Inflammatory macrophage treated with lipopolysaccharide for 4 hours (primary cell): ENCODE measurements at regions not wholly inside any gene's neighbourhood (a gene's known extent, or its start where the extent isn't known, plus 50 kb on each side); places are given as distances from the start of the nearest gene placed in this dataset.

Source experiments
- DNase-seq: peaks from one replicate; pipeline ENCODE4 v3.0.0-alpha.2; 2020

DNA sequence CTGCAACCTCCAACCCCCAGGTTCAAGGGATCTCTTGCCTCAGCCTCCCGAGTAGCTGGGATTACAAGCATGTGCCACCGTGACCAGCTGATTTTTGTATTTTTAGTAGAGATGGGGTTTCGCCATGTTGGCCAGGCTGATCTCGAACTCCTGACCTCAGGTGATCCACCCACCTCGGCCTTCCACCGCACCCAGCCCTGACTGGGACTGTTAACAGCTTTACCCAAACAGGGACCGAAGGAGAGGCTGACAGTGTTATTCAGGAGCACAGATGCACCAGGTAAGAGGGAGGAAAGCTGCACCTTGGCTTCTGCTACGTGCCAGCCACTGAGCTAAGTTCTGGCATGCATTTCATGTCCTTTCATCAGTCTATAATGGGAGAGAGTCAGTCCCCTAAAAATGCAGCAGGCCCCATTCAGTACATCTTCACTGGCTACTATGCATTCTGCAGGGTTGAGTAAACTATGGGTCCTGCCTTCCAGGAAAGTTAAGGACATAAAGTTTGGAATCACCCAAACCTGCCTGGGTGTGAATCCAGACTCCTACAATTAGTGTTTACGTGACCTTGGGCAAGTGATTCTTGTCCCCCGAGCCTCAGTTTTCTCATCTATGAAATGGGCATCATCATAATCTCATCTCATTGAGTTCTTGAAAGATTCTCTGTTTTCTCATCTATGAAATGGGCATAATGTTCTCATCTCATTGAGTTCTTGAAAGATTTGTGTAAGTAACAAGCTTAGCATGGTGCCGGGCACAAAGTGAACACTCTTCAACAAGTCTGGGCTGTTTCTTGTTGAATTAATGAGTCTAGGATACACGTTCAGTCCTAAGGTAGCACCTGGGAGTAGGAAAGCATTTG is 82.2 kb downstream of the CPN2 start:
- no peak for DNase-seq

DNA sequence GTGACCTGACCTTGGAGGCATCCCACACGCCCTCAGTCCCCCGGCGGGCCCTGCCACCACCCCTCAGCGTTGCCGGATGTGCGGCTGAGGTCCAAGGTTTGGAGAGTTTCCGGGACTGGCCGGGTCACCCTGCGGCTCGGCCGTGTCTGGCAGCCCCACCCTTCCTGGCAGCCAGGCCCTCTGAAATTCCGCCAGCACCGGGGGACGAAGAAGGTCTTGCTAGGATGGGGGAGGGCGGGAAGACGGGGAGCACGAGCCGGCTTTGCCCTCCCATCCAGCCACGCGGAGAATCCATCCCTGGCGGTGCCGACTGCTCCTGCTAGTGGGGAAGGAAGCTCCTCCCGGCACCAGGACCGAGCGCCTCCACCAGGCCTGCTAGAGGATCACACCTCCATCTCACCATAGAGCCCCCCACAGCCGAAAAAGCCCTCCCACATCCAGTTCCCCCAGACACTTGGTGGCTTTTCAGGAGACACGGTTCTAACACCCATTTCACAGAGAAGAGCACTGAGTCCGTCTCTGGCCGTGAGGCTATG is 81.5 kb downstream of the CPN2 start:
- DNase-seq = peak; percentile 47

DNA sequence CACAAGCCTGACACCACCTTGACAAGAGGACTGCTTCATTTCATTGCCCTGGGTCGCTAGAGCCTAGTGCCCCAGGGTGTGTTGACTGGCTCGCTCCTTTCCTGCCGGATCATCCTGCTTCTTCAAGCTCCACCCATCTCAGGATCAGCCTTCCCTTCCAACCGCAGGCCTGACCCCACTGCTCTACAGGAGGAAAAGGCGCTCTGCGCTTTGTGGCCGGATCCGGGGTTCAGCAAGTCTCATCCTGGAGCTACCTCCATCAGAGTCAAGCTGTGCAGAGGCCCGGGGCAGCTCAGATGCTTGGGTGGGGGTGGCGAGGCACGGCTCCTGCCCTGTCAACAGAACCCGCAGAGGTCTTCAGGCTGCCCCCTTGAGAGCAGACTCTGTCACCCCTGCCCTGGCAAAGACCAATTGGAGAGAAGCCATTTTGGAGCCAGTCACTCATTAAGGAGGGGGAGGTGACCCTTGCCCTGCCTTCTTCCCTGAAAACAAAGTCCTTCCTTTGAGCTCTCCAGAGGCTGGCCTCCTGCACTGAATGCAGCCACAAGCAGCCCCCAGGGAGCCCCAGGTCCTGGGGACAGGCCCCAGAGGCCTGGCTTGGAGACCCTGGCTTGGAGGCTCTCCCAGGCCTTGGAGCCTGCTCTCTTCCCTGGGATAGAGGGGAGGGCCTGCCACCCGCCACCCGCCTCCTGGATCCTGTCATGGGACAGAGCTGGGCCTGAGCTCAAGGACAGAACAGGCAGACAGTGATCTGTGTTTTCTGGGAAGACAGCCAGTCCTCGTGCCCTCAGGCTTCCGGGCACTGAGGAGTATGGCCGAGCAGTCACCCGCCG is 80.3 kb downstream of the CPN2 start:
- no peak for DNase-seq

DNA sequence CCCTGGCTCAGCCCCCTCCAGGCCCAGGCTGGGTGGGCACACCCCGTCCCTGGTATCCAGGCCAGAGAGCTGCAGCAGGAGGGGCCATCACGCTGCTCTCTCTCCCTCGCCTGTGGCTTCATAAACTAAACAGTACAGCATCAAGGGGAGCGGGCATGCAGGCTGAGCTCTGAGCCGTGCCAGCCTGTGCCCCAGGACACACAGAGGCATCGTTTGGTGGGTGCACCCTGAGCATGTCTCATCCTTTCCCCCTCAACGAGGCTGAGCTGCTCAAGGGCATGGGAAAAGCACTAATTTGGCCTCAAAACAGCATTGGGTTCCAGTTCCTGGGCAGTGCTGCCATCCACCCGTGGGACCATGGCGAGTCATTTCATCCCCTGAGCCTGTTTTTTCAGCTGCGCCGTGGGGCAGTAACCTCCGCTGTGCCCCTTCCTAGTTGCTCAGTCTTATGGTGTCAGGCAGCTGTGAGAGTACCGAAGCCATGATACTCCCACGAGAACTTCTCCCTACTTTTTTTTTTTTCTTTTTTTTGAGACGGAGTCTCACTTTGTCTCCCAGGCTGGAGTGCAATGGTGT is 79.6 kb downstream of the CPN2 start:
- no peak for DNase-seq

DNA sequence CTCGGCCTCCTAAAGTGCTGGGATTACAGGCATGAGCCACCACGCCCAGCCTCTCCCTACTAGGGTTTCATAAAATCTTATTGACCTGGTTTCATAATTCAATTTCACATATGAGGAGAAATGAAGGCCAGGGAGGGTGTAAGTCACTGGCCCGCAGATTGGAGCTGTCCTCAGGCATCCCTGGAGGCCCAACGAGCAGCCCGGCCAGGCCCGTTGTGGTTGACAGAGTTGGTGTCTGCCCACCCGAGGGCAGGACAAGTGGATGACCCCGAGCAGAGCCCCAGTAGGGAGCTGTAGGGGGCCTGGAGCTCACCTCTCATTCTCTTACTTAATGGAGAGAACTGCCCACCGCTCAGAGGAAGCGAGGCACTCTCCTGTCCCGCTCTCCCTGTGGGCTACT is 78.9 kb downstream of the CPN2 start:
- DNase-seq = no peak

DNA sequence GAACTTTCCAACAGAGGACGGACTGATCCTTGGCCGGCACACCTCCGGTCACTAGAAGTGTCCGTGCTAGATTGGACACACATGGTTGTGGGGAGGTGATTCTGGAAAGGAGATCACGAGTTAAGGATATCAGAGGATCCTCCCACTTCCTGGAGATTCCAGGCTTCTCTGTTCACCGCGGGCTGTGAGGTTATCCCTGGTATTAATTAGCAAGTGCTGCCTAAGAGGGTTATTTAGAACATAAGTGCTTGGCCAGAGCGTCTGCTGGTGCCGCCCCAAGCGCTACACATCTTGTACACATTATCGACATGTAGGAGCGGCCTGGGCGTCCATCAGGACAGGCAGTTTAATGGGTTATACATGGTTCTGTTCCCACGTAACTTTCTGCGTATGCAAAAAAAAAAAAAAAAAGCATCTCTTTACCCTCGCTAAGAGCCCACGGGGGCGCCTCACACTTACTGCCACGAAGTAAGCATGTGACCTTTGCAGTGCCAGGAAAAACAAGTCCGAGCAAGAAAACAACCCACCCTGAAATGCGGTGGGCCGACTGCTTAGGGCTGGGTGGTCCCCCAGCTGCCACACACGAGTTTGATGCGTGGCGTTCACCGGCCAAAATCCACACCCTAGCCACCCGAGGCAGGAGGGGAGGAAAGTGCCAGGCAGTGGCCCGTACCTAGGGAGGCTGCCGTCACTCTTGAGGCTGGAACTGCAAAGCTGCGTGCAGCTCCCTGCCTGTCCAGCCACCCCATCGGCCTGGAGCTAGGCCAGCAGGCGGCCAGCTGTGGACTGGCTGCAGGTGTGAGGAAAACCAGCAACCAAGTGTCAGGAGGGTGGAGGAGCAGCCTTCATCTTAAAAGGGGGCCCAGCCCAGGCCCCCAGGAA is 78.0 kb downstream of the CPN2 start:
- DNase-seq = no peak

DNA sequence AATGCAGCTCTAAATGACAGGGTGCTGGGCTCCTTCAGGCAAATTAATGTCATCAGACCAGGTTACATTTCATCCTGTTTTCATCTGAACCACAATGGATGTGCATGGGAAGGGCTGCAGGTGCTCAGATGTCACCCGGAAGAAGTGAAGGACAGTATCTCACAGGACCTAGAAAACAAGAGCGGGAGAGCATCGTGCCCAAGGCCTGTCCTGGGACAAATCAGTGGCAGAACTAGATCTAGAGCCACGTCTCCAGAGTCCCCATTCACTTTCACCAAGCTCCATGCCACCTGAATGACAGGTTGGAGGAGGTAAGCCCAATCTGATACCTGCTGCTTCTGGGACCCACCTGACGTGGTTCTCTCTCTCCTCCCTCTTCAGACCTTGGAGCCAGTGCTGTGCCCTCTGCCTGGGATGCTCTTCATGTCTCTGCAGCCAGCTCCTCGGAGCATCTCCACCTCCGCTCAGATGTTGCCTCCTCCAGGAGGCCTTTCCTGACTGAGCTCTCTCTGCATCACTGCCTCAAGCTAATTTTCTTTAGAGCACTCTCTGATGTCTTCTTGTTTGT is 77.3 kb downstream of the CPN2 start:
- DNase-seq = no peak

DNA sequence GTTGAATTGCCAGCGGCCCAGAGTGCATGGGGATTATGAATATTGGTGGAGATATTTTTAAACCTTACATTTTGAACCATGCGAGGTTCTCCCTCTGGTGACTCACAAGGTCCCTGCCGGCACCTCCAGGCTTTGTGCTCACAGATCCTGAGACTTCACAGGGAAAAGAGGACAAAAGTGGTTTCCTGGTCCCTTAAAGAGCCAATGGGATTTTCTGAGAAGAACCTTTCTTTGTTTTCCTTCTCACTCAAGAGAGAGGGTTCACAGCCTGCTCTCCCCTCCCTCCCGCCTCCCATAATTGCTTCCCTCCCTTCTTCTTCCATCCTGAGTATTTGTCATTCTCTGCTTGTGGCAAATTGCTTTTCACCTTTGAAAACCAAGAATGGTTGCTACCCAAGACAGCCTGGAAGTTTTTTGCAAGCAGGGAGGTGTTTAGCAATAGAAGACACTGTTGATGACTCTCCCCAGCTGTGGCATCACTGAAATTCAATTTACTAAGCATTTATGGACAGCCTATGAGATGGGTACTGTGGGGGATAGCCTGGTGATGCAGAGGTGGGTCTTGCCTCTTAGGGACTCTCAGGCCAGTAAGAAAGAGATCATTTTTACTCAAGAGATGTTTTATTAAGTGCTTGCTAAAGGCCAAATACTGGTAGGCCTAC is 76.6 kb downstream of the CPN2 start:
- DNase-seq = no peak

DNA sequence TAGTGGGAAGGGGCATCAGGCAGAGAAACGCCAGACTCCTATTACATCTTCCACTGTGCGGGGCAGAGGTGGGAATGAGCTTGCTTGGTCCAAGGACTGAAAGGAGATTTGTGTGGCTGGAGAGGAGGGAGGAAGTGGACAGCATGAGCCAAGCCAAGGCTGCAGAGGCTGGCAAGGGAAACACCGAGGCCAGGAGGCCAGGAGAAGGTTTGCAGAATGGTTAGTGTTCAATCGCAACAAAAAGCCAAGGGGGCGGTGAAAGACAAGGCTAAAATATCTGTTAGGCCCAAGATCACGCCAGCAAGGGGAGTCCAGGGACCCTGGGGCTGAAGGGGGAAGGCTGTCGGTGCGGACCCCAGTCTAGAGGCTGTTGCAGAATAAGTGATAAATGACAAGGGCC is 75.8 kb downstream of the CPN2 start:
- no peak for DNase-seq

DNA sequence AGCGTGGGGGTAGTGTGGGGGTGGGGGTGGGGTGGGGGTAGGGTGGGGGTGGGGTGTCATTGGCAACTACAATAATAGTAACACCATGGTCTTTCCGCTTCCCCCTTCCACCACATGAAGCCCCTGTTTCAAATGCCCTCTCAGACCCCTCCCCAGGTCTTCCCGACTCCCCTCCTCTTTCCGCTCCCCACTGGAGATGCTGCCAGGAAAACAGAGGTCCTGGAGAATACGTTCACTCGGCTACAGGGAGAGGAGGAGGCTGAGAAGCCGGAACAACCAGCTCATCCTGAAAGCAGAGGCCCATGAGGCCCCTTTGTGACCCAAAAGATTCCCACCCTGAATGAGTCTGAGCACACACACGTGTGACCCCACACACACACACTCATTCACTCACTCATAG is 75.4 kb downstream of the CPN2 start:
- DNase-seq = no peak

DNA sequence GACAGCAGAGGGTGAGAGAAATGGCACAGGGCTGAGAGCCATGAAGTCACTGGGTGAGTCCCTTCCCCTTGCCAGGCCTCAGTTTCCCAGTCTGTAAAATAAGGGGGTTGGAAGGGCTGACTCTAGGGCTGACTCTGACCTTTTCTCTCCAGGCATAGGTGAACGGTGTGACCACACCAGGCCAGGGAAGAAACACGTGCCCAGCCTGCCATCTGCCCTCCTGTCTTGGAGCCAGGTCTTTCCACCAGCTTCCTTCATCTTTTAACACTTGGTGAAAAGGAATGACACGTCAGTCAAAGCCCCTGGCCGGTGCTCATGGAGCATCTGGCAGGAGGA is 74.4 kb downstream of the CPN2 start:
- no peak for DNase-seq

DNA sequence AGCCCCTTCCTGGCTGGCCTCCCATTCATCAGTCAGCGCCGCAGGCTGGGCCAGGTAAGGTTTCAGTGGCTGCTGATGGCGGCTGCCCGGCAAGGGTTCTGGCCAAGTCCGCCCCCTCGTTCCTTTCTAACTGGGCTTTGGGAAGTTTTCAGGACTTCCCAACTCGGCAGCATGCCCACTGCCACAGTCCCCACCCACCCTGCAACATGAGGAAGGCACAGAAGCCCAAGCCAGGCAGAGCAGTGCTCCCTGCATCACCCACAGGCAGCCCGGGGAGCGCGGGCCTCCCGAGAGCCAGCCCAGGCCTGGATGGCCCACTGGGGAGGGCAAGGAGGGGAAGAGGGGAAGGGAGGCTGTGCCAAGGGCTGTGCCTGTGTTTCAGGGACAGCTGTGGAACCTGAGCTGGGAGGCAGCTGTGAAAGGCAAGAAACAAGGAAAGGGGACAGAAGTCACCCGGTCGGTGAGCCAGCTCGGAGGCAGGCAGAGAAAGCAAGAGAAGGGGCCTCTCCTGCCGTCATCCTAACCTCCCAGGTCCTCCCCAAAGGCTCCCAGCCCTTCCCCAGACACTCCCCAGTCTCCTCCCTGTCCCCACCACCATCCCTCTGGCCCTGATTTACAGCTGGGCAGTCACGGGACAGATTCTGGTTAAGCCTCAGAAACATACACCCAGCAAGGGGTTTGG is 73.9 kb downstream of the CPN2 start:
- DNase-seq = no peak

DNA sequence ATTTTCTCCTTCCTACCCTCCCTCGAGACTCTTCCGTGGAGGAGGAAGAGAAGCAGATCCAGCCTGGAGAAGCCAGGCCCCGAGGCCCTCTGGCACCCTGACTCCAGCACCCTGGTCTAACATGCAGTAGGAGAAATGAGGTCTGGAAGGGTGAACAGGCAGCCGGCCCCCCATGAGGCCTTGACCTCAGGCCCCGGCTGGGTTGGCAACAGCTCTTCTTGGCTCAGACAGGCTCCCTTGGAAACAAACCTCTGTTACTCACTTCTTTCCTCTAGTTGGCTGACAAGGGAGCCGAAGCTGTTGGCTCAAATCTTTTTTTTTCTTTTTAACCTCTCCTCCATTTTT is 73.4 kb downstream of the CPN2 start:
- DNase-seq = no peak

DNA sequence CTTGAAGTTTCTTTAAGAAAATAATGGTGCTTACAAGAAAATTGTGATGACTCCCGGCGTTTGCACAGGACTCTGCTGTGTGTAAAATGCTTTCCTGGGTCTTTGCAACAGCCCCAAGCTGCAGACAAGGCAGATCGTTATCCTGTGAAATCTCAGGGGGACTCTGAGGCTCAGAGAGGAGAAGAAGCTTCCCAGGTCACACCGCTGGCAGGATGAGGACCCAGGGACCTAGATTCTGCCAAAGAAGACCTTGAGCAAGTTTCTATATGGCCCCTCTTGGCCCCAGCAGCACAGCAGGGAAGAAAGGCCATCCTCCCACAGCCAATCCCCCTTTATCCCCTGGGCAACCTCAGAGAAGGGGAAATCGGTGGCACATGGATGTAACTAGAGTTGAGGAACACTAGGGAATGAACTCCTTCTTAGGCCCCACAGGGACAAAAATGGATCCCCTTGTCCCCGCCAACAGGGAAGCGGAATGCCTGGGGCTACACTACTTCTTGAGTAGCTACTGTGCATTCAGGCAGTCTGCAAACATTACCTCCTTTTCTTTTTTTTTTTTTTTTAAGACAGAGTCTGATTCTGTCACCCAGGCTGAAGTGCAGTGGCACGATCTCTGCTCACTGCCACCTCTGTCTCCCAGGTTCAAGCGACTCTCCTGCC is 72.8 kb downstream of the CPN2 start:
- DNase-seq = no peak

DNA sequence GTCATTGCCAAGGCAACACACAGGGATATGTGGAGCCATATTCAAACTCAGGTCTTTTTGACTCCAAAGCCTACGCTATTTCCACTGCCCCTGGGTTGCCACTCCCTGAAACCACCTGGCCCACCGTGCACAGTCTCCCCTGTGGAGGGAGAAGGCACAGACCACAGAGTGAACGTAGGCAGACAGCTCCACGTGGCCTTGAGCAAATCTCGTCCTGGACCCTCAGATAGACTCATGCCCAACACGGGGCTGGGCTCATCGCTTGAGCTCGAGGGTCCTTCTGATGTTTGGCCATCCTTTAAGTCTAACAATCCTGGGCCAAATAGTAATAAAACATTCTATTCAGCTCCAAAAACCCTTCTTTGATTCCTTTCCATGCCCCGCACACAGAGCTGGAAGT is 72.0 kb downstream of the CPN2 start:
- DNase-seq = no peak

DNA sequence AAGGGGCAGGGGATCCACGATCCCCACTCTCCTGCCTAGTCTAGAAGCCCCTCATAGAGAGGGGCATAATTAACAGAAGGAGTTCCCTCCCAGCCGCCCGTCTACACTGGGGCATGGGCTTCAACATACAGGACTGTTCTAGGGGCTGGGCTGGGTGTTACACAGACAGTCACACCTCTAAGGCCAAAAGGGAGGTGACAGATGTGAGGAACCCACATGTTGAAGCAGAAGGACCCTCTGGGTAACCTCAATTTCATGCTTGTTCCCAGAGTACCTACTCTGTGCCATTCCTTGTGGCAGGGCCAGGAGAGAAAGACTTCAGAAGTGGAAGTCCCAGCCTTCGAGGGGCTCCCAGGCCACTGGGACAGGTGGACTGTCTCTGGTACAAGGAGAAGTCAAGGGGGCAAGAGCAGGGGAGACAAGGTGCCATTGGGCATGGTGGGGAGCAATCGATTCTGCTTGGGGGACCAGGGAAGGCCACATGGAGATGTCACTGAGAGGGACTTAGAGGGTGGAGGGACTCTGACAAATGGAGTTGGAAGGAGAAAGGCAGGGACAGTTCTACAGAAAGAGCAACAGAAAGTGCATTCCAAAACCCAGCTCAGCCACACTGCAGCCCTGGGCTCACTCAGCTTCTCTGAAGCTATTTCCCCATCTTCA is 71.3 kb downstream of the CPN2 start:
- DNase-seq = no peak

DNA sequence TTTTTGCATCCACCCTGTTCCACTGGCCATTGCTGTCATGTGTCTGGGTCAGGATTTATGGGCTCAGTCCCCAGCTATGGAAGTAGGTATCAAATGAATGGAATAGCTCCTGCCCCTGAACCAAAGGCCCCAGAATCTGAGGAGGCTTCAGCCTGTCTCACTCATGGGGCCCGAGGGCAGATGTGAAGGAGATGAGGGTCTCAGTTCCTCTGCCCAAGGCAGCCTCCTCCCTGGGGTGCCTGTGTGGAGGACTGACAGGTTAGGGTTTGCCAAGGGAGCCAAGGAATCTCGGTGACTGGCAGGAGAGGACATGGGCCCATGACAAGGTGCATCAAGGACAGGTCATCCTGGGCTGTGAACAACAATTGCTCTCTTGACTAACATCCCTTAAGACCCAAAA is 70.4 kb downstream of the CPN2 start:
- DNase-seq = no peak

DNA sequence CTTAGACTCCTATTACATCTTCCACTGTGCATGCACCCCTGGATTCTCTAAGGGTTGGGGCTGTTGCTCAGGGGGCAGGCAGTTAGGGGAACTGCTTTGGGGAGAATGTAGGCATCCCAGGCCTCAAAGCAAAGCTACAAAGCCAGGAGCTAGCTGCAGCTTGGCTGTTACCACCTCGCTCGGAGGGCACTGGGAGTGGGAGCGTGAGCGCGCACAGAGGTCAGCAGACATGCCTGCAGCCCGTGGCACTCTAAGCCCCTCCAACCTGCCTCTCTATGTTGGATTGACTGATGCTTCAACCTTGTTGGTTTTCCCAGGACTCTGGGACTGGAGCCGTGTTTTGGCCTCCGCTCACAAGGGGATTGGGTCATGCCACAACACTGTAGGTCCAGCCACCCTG is 69.8 kb downstream of the CPN2 start:
- no peak for DNase-seq

DNA sequence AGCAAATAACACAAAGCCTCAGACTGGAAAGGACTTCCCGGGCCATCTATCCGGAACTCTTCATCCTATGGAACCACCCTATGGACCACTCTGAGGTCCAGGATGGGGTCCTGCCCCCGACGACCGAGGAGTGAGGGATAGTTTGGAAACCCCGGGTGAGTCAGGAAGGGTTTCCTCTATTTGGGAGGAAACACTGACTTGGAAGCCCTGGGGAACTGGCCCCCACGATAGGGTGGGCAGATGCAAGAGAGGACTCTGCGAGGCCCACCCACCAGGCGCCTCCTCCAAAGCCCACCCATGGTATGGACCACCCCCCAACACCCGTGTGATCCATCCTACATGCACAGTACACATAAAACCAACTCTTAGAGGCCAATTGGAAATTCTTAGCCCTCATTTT is 69.4 kb downstream of the CPN2 start:
- DNase-seq = no peak

DNA sequence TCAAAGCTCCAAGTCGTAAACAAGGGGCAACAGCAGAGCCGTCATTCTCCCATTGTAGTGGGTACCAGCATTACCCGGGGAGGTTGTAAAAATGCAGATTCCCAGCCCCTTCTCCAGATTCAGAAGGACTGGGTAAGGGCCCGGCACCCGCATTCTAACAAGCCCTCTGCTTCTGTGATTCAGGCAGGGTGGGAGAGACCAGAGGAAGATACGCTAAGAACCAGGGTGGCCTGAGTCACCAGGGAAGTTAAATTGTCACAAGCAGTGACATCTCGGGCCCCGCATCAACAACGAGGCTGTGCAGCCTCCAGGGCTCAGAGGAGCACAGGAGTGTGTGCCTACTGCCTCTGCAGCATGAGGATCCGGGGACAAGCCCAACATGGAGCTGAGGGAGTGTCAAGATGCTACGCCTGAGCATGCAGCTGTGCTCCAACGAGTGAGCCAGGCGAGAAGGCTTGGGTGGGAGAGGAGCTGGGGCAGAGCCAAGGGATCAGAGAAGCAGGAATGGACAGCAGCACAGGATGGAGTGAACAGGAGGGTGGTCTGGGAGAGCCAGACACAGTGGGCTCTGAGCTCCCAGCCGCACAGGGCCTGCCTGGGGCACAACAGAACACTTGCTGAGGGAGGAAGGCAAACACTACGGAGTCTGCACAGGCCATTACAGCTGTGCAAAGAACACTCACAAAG is 68.5 kb downstream of the CPN2 start:
- peak; percentile 18 for DNase-seq
